ENCODE measurements at regions not wholly inside any gene's neighbourhood (a gene's known extent, or its start where the extent isn't known, plus 50 kb on each side); places are given as distances from the start of the nearest gene placed in this dataset.

GRCh38 chr3:99330924-99331532 lies 307.4 kb upstream of the COL8A1 start:
- no peak for TF ChIP-seq CTCF (IDR thresholded peaks at IDR 0.05; ENCODE audit: low read depth, low read length)
- in situ Hi-C loops (cut with HindIII; ENCODE audit: low sequenced_read_pairs), result no loop called here
- H3K4me3 ChIP-seq (ENCODE audit: low read depth, low read length), result no peak overlapping the region
- DNase-seq (ENCODE audit: low read depth, low spot score), result peak; percentile 23

GRCh38 chr3:99330281-99330680 lies 308.1 kb upstream of the COL8A1 start:
- no peak overlapping the region for H3K4me3 ChIP-seq (ENCODE audit: low read depth, low read length)
- TF ChIP-seq CTCF (IDR thresholded peaks at IDR 0.05; ENCODE audit: low read depth, low read length), result no peak
- DNase-seq (ENCODE audit: low read depth, low spot score), result peak; percentile 73
- in situ Hi-C loops (cut with HindIII; ENCODE audit: low sequenced_read_pairs), result no loop called here

- no peak for TF ChIP-seq CTCF (IDR thresholded peaks at IDR 0.05; ENCODE audit: low read depth, low read length)
- in situ Hi-C loops (cut with HindIII; ENCODE audit: low sequenced_read_pairs), result no loop called here
Observed at GRCh38 chr3:99325402-99325801, 313.0 kb upstream of the COL8A1 start.

GRCh38 chr3:99324636-99325203 lies 313.7 kb upstream of the COL8A1 start:
- TF ChIP-seq CTCF (IDR thresholded peaks at IDR 0.05; ENCODE audit: low read depth, low read length), result no peak
- in situ Hi-C loops (cut with HindIII; ENCODE audit: low sequenced_read_pairs), result no loop called here
- no peak overlapping the region for H3K4me3 ChIP-seq (ENCODE audit: low read depth, low read length)
- no peak for DNase-seq (ENCODE audit: low read depth, low spot score)

More at GRCh38 chr3:99325402-99325801, 313.0 kb upstream of the COL8A1 start:
- no peak overlapping the region for H3K4me3 ChIP-seq (ENCODE audit: low read depth, low read length)
- no peak for DNase-seq (ENCODE audit: low read depth, low spot score)

GRCh38 chr3:99323940-99324339 lies 314.5 kb upstream of the COL8A1 start:
- no peak for DNase-seq (ENCODE audit: low read depth, low spot score)
- no peak for TF ChIP-seq CTCF (IDR thresholded peaks at IDR 0.05; ENCODE audit: low read depth, low read length)
- in situ Hi-C loops (cut with HindIII; ENCODE audit: low sequenced_read_pairs), result no loop called here

GRCh38 chr3:99322551-99322950 lies 315.8 kb upstream of the COL8A1 start:
- TF ChIP-seq CTCF (IDR thresholded peaks at IDR 0.05; ENCODE audit: low read depth, low read length), result no peak
- H3K4me3 ChIP-seq (ENCODE audit: low read depth, low read length), result no peak overlapping the region
- in situ Hi-C loops (cut with HindIII; ENCODE audit: low sequenced_read_pairs), result no loop called here
- no peak for DNase-seq (ENCODE audit: low read depth, low spot score)

More at GRCh38 chr3:99323940-99324339, 314.5 kb upstream of the COL8A1 start:
- no peak overlapping the region for H3K4me3 ChIP-seq (ENCODE audit: low read depth, low read length)
